Esophagus squamous epithelium (tissue), 5 donors: ENCODE measurements at regions not wholly inside any gene's neighbourhood (a gene's known extent, or its start where the extent isn't known, plus 50 kb on each side); places are given as distances from the start of the nearest gene placed in this dataset.

ENCODE experiments used
- DNase-seq: peaks from one replicate; lab custom pipeline; 2025; lab: John Stamatoyannopoulos, UW
- H3K27ac ChIP-seq, 4 donors: fragments of 200-600 bp; sonication (generic); one replicate each; pipeline ENCODE4 v1.5.1; 2016 to 2019; ENCODE audit warnings: mild to moderate bottlenecking in 1 of 4
- H3K27me3 ChIP-seq, 4 donors: fragments of 200-600 bp; sonication (generic); 1 replicate in 3 of 4; 2 replicates in 1 of 4; pipeline versions ENCODE4 v1.5.1 to v1.6.0; 2017 to 2021; ENCODE audit warnings: antibody characterized with exemption in 1 of 4
- H3K36me3 ChIP-seq, 3 donors: fragments of 200-600 bp; sonication (generic); one replicate each; pipeline ENCODE4 v1.5.1; 2016 to 2019
- H3K4me1 ChIP-seq, 3 donors: fragments of 200-600 bp; sonication (generic); one replicate each; pipeline ENCODE4 v1.5.1; 2017 to 2019
- H3K4me3 ChIP-seq, 4 donors: fragments of 200-600 bp; sonication (generic); 1 replicate in 3 of 4; 2 replicates in 1 of 4; pipeline ENCODE4 v1.5.1; 2016 to 2019; ENCODE audit warnings: mild to moderate bottlenecking in 2 of 4, moderate library complexity in 1 of 4
- H3K9me3 ChIP-seq, 3 donors: fragments of 200-600 bp; sonication (generic); one replicate each; pipeline ENCODE4 v1.5.1; 2016 to 2019
- POLR2A ChIP-seq, 4 donors: fragments of 450-650 bp; IDR thresholded peaks; one replicate each; pipeline ENCODE4 v1.6.1; 2017; ENCODE audit warnings: antibody characterized with exemption in 4 of 4, mild to moderate bottlenecking in 4 of 4, moderate library complexity in 3 of 4
- WGBS, 2 donors: methylation state at CpG; one replicate each; pipeline ENCODE4 v1.1.5; 2018; 5-methylcytosine and 5-hydroxymethylcytosine counted together
- intact Hi-C: fragments of 100-400 bp; cut with DNase I; formaldehyde crosslinking; loops from one replicate; pipeline ENCODE4 v1.15.0; 2022
- TF ChIP-seq, protein P1 (sequence below), 6 experiments: fragments of 450-650 bp in 4 of 6; fragments of 200-600 bp in 2 of 6; sonication (generic) in 2 of 6; IDR thresholded peaks; one replicate each; pipeline ENCODE4 v1.5.1; 2016 to 2019; ENCODE audit warnings: antibody characterized with exemption in 6 of 6, mild to moderate bottlenecking in 4 of 6, moderate library complexity in 4 of 6
- donor health status: DM: yes; HTN: yes; CAD: no.

DNA sequence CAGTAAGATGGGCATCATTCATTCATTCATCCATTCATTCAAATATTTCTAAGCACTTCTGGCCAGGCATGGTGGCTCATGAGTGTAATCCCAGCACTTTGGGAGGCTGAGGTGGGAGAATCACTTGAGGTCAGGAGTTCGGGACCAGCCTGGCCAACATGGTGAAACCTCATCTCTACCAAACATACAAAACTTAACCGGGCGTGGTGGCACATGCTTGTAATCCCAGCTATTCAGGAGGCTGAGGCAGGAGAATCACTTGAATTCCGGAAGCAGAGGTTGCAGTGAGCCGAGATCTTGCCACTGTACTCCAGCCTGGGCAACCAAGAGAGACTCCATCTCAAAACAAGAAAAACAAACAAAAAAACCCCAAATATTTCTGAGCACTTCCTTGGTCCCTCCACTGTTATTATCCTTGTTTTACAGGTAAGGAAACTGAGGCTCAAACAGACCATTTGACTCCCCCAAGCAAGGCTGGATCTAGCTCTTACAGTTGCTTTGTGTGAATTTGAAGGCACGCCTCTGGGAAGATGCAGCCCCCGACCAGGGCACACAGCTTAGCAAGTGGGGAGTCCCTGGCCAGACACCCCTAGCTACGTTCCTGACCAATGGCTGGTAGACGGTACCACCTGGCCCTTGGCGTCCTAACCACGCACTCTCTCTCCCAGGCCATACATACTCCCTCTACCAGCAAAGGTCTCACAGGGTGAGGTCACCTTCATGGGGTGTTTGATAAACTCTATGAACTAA, 50.6 kb upstream of the ODC1 start:
- no peak for DNase-seq
- no peak for TF ChIP-seq POLR2A (IDR thresholded peaks at IDR 0.05)
- TF ChIP-seq, protein P1, sequence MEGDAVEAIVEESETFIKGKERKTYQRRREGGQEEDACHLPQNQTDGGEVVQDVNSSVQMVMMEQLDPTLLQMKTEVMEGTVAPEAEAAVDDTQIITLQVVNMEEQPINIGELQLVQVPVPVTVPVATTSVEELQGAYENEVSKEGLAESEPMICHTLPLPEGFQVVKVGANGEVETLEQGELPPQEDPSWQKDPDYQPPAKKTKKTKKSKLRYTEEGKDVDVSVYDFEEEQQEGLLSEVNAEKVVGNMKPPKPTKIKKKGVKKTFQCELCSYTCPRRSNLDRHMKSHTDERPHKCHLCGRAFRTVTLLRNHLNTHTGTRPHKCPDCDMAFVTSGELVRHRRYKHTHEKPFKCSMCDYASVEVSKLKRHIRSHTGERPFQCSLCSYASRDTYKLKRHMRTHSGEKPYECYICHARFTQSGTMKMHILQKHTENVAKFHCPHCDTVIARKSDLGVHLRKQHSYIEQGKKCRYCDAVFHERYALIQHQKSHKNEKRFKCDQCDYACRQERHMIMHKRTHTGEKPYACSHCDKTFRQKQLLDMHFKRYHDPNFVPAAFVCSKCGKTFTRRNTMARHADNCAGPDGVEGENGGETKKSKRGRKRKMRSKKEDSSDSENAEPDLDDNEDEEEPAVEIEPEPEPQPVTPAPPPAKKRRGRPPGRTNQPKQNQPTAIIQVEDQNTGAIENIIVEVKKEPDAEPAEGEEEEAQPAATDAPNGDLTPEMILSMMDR (IDR thresholded peaks at IDR 0.05), result no peak
- intact Hi-C loops, result no loop called here
- H3K27me3 ChIP-seq, result peaks cover 0 to 95% (median 0%) of the 10 kb centered on the region in 4 donors
- H3K27ac ChIP-seq, result peak overlapping the region in 1 of 4 donors; percentile 36
- WGBS, 2 donors, result 75 to 81% methylated on average over 8 to 11 of the region's 11 CpGs
- no peaks in the 10 kb centered on the region for H3K36me3 ChIP-seq
- no peak overlapping the region for H3K4me3 ChIP-seq
- peaks cover 5 to 42% (median 17%) of the 10 kb centered on the region in 3 donors for H3K4me1 ChIP-seq
- H3K9me3 ChIP-seq, result no peaks in the 10 kb centered on the region
